Erythroblast (primary cell): ENCODE measurements at regions not wholly inside any gene's neighbourhood (a gene's known extent, or its start where the extent isn't known, plus 50 kb on each side); places are given as distances from the start of the nearest gene placed in this dataset.

Experiments used
- GATA1 ChIP-seq: IDR thresholded peaks from 2 replicates; pipeline ENCODE4 v1.6.1; 2011; ENCODE audit warnings: low read depth, mild to moderate bottlenecking, control low read depth, low read length, moderate library complexity
- POLR2A ChIP-seq: IDR thresholded peaks from 2 replicates; pipeline ENCODE4 v1.6.1; 2011; ENCODE audit warnings: mild to moderate bottlenecking, low read length

- TF ChIP-seq POLR2A, result no peak
- TF ChIP-seq GATA1, result no peak
Measured at GRCh38 chr5:74966141-74967026, 86.0 kb downstream of the GCNT4 start.
